ENCODE measurements at regions not wholly inside any gene's neighbourhood (a gene's known extent, or its start where the extent isn't known, plus 50 kb on each side); places are given as distances from the start of the nearest gene placed in this dataset.

DNA sequence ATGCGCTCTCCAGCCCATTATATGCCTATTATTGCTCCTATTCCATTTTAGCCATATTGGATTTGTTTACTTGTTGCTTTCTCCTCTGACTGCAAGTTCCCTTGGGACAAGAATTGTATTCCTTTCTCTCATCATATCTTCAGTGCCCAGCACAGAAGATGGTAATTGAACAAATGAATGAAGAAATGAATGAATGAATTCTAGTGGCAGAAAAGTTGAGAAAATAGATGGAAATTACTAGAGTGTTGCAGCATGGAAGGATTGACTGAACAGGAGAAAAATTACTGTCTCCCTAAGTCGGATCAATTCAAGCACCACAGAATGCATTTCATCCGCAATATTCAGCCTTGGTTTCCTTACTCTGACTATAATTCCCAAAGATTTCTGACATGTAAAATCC is 1243.2 kb downstream of the SORCS1 start:
- TF ChIP-seq, protein P1, sequence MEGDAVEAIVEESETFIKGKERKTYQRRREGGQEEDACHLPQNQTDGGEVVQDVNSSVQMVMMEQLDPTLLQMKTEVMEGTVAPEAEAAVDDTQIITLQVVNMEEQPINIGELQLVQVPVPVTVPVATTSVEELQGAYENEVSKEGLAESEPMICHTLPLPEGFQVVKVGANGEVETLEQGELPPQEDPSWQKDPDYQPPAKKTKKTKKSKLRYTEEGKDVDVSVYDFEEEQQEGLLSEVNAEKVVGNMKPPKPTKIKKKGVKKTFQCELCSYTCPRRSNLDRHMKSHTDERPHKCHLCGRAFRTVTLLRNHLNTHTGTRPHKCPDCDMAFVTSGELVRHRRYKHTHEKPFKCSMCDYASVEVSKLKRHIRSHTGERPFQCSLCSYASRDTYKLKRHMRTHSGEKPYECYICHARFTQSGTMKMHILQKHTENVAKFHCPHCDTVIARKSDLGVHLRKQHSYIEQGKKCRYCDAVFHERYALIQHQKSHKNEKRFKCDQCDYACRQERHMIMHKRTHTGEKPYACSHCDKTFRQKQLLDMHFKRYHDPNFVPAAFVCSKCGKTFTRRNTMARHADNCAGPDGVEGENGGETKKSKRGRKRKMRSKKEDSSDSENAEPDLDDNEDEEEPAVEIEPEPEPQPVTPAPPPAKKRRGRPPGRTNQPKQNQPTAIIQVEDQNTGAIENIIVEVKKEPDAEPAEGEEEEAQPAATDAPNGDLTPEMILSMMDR (IDR thresholded peaks at IDR 0.05): no peak
- TF ChIP-seq POLR2A (IDR thresholded peaks at IDR 0.05): no peak

Measured in adrenal gland (tissue), 5 donors.